Vagina (tissue), 2 donors: ENCODE measurements at regions not wholly inside any gene's neighbourhood (a gene's known extent, or its start where the extent isn't known, plus 50 kb on each side); places are given as distances from the start of the nearest gene placed in this dataset.

Experiments used
- DNase-seq, 2 donors: peaks; one replicate each; pipeline ENCODE4 v3.0.0-alpha.2; 2017; ENCODE audit errors: extremely low spot score in 2 of 2
- H3K27ac ChIP-seq: fragments of 200-600 bp; sonication (generic); one replicate; pipeline ENCODE4 v1.5.1; 2019
- H3K27me3 ChIP-seq: fragments of 200-600 bp; sonication (generic); one replicate; pipeline ENCODE4 v1.5.1; 2019
- H3K36me3 ChIP-seq, 2 donors: fragments of 200-600 bp; sonication (generic); one replicate each; pipeline ENCODE4 v1.5.1; 2017 to 2019
- H3K4me1 ChIP-seq: fragments of 200-600 bp; sonication (generic); one replicate; pipeline ENCODE4 v1.5.1; 2019
- H3K4me3 ChIP-seq, 2 donors: fragments of 200-600 bp; sonication (generic); 1 replicate in 1 of 2; 2 replicates in 1 of 2; pipeline ENCODE4 v1.5.1; 2016 to 2019
- H3K9me3 ChIP-seq: fragments of 200-600 bp; sonication (generic); one replicate; pipeline ENCODE4 v1.5.1; 2019
- CTCF ChIP-seq, 3 experiments: fragments of 450-650 bp in 2 of 3; fragments of 200-600 bp in 1 of 3; sonication (generic) in 1 of 3; IDR thresholded peaks; one replicate each; pipeline ENCODE4 v1.5.1; 2017 to 2019; ENCODE audit warnings: antibody characterized with exemption in 3 of 3, mild to moderate bottlenecking in 2 of 3, moderate library complexity in 2 of 3
- POLR2A ChIP-seq, 2 donors: fragments of 450-650 bp; IDR thresholded peaks; one replicate each; pipeline ENCODE4 v1.6.1; 2017; ENCODE audit warnings: antibody characterized with exemption in 2 of 2, mild to moderate bottlenecking in 2 of 2, moderate library complexity in 2 of 2
- POLR2AphosphoS5 ChIP-seq, 2 donors: sonication (generic); formaldehyde crosslinking; IDR thresholded peaks; one replicate each; pipeline ENCODE4 v1.9.0; 2017; ENCODE audit warnings: antibody characterized with exemption in 2 of 2, mild to moderate bottlenecking in 2 of 2, low read depth in 1 of 2; ENCODE audit not compliant: insufficient read depth in 1 of 2
- intact Hi-C: fragments of 100-400 bp; cut with DNase I; formaldehyde crosslinking; loops from one replicate; pipeline ENCODE4 v1.15.1; 2023

DNA sequence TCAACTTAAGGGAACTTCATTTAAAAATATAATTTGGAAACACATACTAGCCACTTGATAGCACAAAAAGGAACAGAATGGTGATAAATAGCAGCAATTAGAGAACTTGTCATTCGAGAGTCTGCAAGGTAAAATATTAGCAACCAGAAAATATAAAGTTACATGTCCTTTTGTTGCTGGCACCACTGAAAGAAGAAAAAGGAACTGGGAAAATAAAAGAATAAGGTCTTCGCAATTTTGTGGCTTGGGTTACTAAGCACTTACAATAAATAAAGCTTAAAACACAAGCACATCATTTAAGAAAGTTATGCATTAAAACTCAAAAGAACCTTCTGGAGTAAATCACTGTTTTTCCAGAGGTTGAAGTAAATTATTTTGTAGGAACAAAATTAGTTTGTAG lies 149.9 kb upstream of the FBN2 start:
- Histone ChIP-seq H3K4me1 (no peaks in the 10 kb centered on the region), H3K36me3 (no peaks in the 10 kb centered on the region), H3K9me3 (no peaks in the 10 kb centered on the region), H3K4me3 (no peak overlapping the region), H3K27ac (no peak overlapping the region), H3K27me3 (no peaks in the 10 kb centered on the region)
- TF ChIP-seq CTCF (IDR thresholded peaks at IDR 0.05), result no peak
- TF ChIP-seq POLR2AphosphoS5 (IDR thresholded peaks at IDR 0.05; ENCODE audit: insufficient read depth in 1 of 2, low read depth in 1 of 2), result no peak
- no peak for TF ChIP-seq POLR2A (IDR thresholded peaks at IDR 0.05)
- no peak for DNase-seq
- intact Hi-C loops, result no loop called here

DNA sequence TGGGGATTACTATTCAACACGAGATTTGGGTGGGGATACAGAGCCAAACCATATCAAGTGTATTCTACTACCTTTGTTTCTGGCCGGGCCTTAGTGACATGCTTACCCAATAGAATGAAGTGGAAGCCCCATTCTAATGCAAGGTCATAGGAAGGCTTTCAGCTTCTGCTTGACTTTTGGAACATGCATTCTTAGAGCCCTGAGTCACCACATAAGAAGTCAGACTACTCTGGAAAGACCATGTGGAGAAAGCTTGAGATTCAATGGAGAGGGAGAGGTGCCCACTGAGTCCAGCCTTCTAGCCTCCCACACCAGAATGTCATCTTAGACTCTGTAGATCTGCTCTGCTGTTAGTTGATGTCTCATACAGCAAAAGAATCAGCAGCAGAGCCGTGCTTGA lies 155.7 kb upstream of the FBN2 start:
- TF ChIP-seq CTCF (IDR thresholded peaks at IDR 0.05) (no peak), POLR2AphosphoS5 (IDR thresholded peaks at IDR 0.05; ENCODE audit: insufficient read depth in 1 of 2, low read depth in 1 of 2) (no peak), POLR2A (IDR thresholded peaks at IDR 0.05) (no peak)
- H3K9me3 ChIP-seq, result no peaks in the 10 kb centered on the region
- no peaks in the 10 kb centered on the region for H3K36me3 ChIP-seq
- no peaks in the 10 kb centered on the region for H3K4me1 ChIP-seq
- no peak overlapping the region for H3K27ac ChIP-seq
- DNase-seq, result no peak
- intact Hi-C loops, result no loop called here
- no peaks in the 10 kb centered on the region for H3K27me3 ChIP-seq
- no peak overlapping the region for H3K4me3 ChIP-seq

DNA sequence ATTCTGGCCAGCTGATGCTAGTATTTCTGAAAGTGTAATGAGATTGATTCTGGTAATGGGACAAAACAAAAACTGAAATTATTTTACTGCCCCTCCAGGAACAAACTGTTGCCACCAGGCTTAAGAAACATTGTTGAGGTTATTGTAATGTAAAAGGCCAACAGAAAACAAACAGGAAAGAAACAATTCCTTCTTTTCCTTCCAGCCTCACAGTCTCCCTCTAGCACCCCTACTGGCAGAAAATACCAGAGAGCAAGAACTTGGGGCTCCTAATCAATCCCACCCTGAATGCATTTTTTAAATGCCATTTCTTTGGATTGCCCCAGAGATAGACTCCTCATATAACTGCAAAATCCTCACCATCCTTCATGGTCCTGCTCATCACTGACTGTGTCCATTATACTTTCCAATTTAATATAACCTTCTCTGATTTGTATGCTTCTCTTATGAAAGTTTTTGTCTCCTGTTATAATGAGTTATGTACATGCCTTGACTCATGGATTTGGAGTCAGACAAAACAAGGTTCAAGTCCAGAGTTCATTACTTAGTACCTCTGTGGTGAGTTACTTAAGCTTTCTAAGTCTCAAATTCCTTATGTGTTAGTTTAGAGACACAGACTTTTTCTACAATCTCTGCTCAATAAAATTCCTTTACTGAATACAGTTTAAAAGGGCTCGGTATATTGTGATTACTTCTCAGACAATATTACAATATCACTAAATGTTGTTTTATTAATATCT lies 157.9 kb upstream of the FBN2 start:
- H3K27me3 ChIP-seq, result no peaks in the 10 kb centered on the region
- TF ChIP-seq POLR2A (IDR thresholded peaks at IDR 0.05) (no peak), CTCF (IDR thresholded peaks at IDR 0.05) (no peak), POLR2AphosphoS5 (IDR thresholded peaks at IDR 0.05; ENCODE audit: insufficient read depth in 1 of 2, low read depth in 1 of 2) (no peak)
- no peak for DNase-seq
- no peaks in the 10 kb centered on the region for H3K9me3 ChIP-seq
- intact Hi-C loops, result no loop called here
- H3K36me3 ChIP-seq, result no peaks in the 10 kb centered on the region
- no peaks in the 10 kb centered on the region for H3K4me1 ChIP-seq
- no peak overlapping the region for H3K27ac ChIP-seq
- H3K4me3 ChIP-seq, result no peak overlapping the region

DNA sequence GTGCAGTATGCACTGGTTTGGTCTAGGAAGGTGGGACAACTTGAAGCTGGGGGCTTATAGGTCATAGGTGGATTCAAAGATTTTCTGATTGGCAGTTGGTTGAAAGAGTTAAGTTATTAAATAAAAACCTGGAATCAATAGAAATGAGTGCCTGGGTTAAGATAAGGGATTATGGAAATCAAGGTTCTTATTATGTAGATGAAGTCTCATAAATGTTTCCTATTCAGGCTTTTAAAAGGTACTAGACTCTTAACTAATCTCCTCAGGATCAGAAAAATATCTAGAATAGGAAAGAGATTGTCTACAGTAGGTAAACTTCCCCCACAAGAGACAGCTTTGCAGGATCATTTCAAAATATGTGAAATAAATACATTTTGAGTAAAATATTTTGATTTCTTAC lies 163.3 kb upstream of the FBN2 start:
- DNase-seq, result no peak
- Histone ChIP-seq H3K4me3 (no peak overlapping the region), H3K36me3 (no peaks in the 10 kb centered on the region), H3K27me3 (no peaks in the 10 kb centered on the region), H3K9me3 (no peaks in the 10 kb centered on the region), H3K4me1 (no peaks in the 10 kb centered on the region), H3K27ac (no peak overlapping the region)
- TF ChIP-seq POLR2AphosphoS5 (IDR thresholded peaks at IDR 0.05; ENCODE audit: insufficient read depth in 1 of 2, low read depth in 1 of 2) (no peak), CTCF (IDR thresholded peaks at IDR 0.05) (no peak), POLR2A (IDR thresholded peaks at IDR 0.05) (no peak)
- intact Hi-C loops, result no loop called here

- Histone ChIP-seq H3K27me3 (no peaks in the 10 kb centered on the region), H3K9me3 (no peaks in the 10 kb centered on the region), H3K36me3 (no peaks in the 10 kb centered on the region), H3K27ac (no peak overlapping the region), H3K4me1 (no peaks in the 10 kb centered on the region), H3K4me3 (no peak overlapping the region)
- TF ChIP-seq CTCF (IDR thresholded peaks at IDR 0.05), result no peak
- no peak for TF ChIP-seq POLR2A (IDR thresholded peaks at IDR 0.05)
- TF ChIP-seq POLR2AphosphoS5 (IDR thresholded peaks at IDR 0.05; ENCODE audit: insufficient read depth in 1 of 2, low read depth in 1 of 2), result no peak
- DNase-seq, result no peak
- intact Hi-C loops, result no loop called here
Measured at GRCh38 chr5:128703322-128703721, 165.3 kb upstream of the FBN2 start.
